ENCODE measurements at regions not wholly inside any gene's neighbourhood (a gene's known extent, or its start where the extent isn't known, plus 50 kb on each side); places are given as distances from the start of the nearest gene placed in this dataset.

DNA sequence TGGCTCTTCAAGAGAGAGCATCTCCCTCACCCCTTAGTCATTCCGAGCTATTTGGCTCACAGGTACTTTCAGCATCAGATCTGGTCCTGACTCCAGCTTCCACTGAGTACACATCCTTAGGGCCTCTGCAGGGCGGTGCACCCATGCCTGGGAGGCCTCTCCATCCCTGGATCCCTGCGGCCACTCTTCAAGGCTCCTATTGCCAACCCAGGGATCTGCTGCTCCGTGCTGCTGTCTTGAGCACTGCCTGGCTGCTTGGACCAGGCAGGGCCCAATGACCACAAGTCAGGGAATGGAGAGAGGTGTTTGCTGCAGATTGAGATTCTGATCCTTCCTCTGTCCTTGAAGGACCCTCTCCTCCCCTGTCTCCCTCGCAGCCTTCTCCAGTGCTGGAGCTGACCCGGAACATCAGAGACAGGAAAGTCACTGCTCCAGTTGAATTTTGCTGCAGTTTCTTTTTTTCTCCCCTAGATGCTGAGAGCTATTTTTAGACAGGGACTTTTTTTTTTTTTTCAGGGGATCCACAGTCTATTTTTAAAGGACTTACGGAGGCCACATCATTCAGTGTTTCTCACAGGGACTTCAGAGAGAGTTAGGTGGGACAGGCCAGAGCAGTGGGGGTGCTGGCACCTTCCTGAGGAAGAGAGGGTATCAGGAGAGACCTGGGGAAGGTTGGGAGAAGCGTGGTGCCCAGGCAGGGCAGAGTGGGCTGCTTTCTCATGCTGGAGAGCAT lies 50.1 kb upstream of the KCNA1 start:
- DNase-seq: no peak

Measured in activated naive CD4-positive, alpha-beta T cell treated with Interleukin-2 at 50 U/mL for 16 hours (primary cell).